22Rv1 (cell line): ENCODE measurements at regions not wholly inside any gene's neighbourhood (a gene's known extent, or its start where the extent isn't known, plus 50 kb on each side); places are given as distances from the start of the nearest gene placed in this dataset.

Experiments used
- ZFX ChIP-seq: fragments of 450-650 bp; IDR thresholded peaks from 2 replicates; pipeline ENCODE4 v1.6.1; 2017; ENCODE audit warnings: antibody characterized with exemption, borderline replicate concordance
- TF ChIP-seq, protein P1 (sequence below): fragments of 450-650 bp; IDR thresholded peaks from 2 replicates; pipeline ENCODE4 v1.5.1; 2017; ENCODE audit warnings: mild to moderate bottlenecking

DNA sequence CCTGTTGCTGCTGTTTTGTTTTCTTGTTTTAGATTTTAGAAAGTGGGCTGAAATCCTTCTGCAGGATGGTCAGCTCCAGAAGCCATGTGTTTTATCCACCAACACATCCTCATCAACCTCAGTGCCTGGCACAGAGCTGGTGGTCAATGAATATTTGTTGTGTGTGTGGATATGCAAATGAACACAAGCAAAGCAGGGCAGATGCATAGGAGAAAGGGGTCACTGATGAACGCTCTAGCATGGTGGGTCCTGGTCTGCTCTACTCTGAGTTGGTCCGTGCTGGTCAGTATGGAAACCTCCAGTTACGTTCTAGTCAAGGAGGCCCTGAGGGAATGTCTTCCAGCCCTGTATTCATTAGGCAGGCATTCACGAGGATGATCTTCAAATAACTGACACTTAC is 682.5 kb downstream of the QKI start:
- TF ChIP-seq, protein P1, sequence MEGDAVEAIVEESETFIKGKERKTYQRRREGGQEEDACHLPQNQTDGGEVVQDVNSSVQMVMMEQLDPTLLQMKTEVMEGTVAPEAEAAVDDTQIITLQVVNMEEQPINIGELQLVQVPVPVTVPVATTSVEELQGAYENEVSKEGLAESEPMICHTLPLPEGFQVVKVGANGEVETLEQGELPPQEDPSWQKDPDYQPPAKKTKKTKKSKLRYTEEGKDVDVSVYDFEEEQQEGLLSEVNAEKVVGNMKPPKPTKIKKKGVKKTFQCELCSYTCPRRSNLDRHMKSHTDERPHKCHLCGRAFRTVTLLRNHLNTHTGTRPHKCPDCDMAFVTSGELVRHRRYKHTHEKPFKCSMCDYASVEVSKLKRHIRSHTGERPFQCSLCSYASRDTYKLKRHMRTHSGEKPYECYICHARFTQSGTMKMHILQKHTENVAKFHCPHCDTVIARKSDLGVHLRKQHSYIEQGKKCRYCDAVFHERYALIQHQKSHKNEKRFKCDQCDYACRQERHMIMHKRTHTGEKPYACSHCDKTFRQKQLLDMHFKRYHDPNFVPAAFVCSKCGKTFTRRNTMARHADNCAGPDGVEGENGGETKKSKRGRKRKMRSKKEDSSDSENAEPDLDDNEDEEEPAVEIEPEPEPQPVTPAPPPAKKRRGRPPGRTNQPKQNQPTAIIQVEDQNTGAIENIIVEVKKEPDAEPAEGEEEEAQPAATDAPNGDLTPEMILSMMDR, result no peak
- no peak for TF ChIP-seq ZFX
